K562 (cell line): ENCODE measurements at regions not wholly inside any gene's neighbourhood (a gene's known extent, or its start where the extent isn't known, plus 50 kb on each side); places are given as distances from the start of the nearest gene placed in this dataset.

Experiments used
- ATAC-seq: fragments of 200-7000 bp; cut with Tn5 transposase; 3 replicates; pipeline ENCODE4 v1.9.1; 2020; ENCODE audit warnings: moderate library complexity
- BruUV-seq: library from RNA; stranded (reverse); fragments of 400-500 nt; replicated peaks from 2 replicates; lab custom pipeline; 2021; lab: Mats Ljungman, UMichigan
- CTCF ChIA-PET: fragments of 300-600 bp; formaldehyde crosslinking; extraction: SDS; loops from one replicate; lab custom pipeline; 2021; ENCODE audit warnings: low intra/inter-chr PET ratio; lab: Yijun Ruan, JAX
- POLR2A ChIA-PET: fragments of 300-600, 350-650 bp; sonication (Branson Sonifier 250); formaldehyde crosslinking; extraction: SDS; loops from one replicate; lab custom pipeline; 2021; ENCODE audit warnings: antibody characterized with exemption, inconsistent platforms; lab: Yijun Ruan, JAX
- DNase-seq, 4 experiments: peaks; one replicate each; pipeline versions ENCODE4 v3.0.0 to v3.0.0-alpha.2; 2011 to 2018; ENCODE audit warnings: low spot score in 3 of 4, mixed read lengths in 3 of 4; ENCODE audit errors: extremely low read depth in 1 of 4
- FAIRE-seq: peaks from 2 replicates; lab custom pipeline; 2011; peaks lifted over from hg19 to GRCh38; lab: Jason Lieb, UNC
- H2AFZ ChIP-seq: 2 replicates; pipeline ENCODE4 v1.6.0; 2011; ENCODE audit warnings: low read depth, low read length, control low read depth, inconsistent platforms
- H3K27ac ChIP-seq: fragments of 200-600 bp; 3 replicates; pipeline ENCODE4 v1.8.0; 2011; ENCODE audit warnings: low read depth, mild to moderate bottlenecking, control low read depth, inconsistent platforms, low read length, moderate library complexity, mixed read lengths; ENCODE audit errors: extremely low read depth
- H3K27me3 ChIP-seq, 2 experiments: fragments of 300-600 bp in 1 of 2; 2 replicates in 1 of 2; 3 replicates in 1 of 2; pipeline versions ENCODE4 v1.6.0 to v1.8.0; 2011; ENCODE audit warnings: inconsistent platforms in 2 of 2, low read length in 2 of 2, mild to moderate bottlenecking in 1 of 2, mixed read lengths in 1 of 2, moderate library complexity in 1 of 2; ENCODE audit not compliant: control insufficient read depth in 2 of 2, insufficient read depth in 2 of 2
- H3K36me3 ChIP-seq: fragments of 300-600 bp; 3 replicates; pipeline ENCODE4 v1.8.0; 2011; ENCODE audit warnings: mild to moderate bottlenecking, low read length, inconsistent platforms; ENCODE audit not compliant: control insufficient read depth, insufficient read depth
- H3K4me1 ChIP-seq, 2 experiments: fragments of 200-600 bp in 1 of 2; replicated peaks in 1 of 2; 2 replicates in 1 of 2; 3 replicates in 1 of 2; pipeline versions ENCODE4 v1.5.1 to v1.8.0; 2011; ENCODE audit warnings: inconsistent platforms in 2 of 2, low read length in 2 of 2, mild to moderate bottlenecking in 1 of 2, mixed read lengths in 1 of 2, moderate library complexity in 1 of 2; ENCODE audit not compliant: control insufficient read depth in 2 of 2, insufficient read depth in 2 of 2
- H3K4me2 ChIP-seq: 2 replicates; pipeline ENCODE4 v1.6.1; 2011; ENCODE audit warnings: low read length, control low read depth, inconsistent platforms, mixed read lengths; ENCODE audit not compliant: insufficient read depth
- H3K4me3 ChIP-seq: fragments of 200-600 bp; sonication (generic), shearing (Covaris generic); 2 replicates; pipeline ENCODE4 v1.5.1; 2016; ENCODE audit warnings: control low read depth, inconsistent platforms
- H3K79me2 ChIP-seq: fragments of 200-600 bp; 3 replicates; pipeline ENCODE4 v1.8.0; 2011; ENCODE audit warnings: low read length, inconsistent platforms; ENCODE audit not compliant: control insufficient read depth, insufficient read depth
- H3K9ac ChIP-seq, 2 experiments: 2 replicates each; pipeline versions ENCODE4 v1.6.0 to v1.6.1; 2011; ENCODE audit warnings: low read depth in 2 of 2, low read length in 2 of 2, control low read depth in 1 of 2, inconsistent platforms in 1 of 2, mild to moderate bottlenecking in 1 of 2, mixed read lengths in 1 of 2; ENCODE audit not compliant: insufficient read depth in 1 of 2
- H3K9me1 ChIP-seq: one replicate; pipeline ENCODE4 v1.6.0; 2011; ENCODE audit warnings: inconsistent platforms, mild to moderate bottlenecking, low read length, moderate library complexity; ENCODE audit not compliant: control insufficient read depth, insufficient read depth
- H3K9me3 ChIP-seq: replicated peaks from 2 replicates; pipeline ENCODE4 v1.5.1; 2011; ENCODE audit warnings: low read depth, low read length, inconsistent platforms; ENCODE audit not compliant: control insufficient read depth, insufficient read depth
- H4K20me1 ChIP-seq: replicated peaks from 2 replicates; pipeline ENCODE4 v1.6.1; 2011; ENCODE audit warnings: low read length, inconsistent platforms, mixed read lengths; ENCODE audit not compliant: control insufficient read depth, insufficient read depth
- BRF1 ChIP-seq: IDR thresholded peaks from 3 replicates; pipeline ENCODE4 v1.6.1; 2011; ENCODE audit warnings: borderline replicate concordance, mild to moderate bottlenecking; ENCODE audit not compliant: insufficient read length; ENCODE audit errors: extremely low read depth
- CBFA2T2 ChIP-seq: fragments of 450-650 bp; conservative IDR thresholded peaks from 2 replicates; pipeline ENCODE4 v1.6.1; 2017; ENCODE audit warnings: mild to moderate bottlenecking
- FIP1L1 ChIP-seq: fragments of 200-400 bp; formaldehyde crosslinking; IDR thresholded peaks from 2 replicates; pipeline ENCODE4 v1.6.1; 2018; ENCODE audit warnings: mild to moderate bottlenecking, low read depth, low read length; ENCODE audit not compliant: poor library complexity, severe bottlenecking
- KLF13 ChIP-seq: fragments of 450-650 bp; IDR thresholded peaks from 2 replicates; pipeline ENCODE4 v1.6.1; 2016; ENCODE audit warnings: missing genetic modification characterization, low read depth, mild to moderate bottlenecking, missing compliant biosample characterization, moderate library complexity, borderline replicate concordance
- PHTF2 ChIP-seq: fragments of 250-450 bp; sonication (Bioruptor Pico); IDR thresholded peaks from 2 replicates; pipeline ENCODE4 v1.5.0; 2021; ENCODE audit warnings: mild to moderate bottlenecking
- RBM15 ChIP-seq: fragments of 200-400 bp; formaldehyde crosslinking; IDR thresholded peaks from 2 replicates; pipeline ENCODE4 v1.6.1; 2018; ENCODE audit warnings: mild to moderate bottlenecking, low read length, moderate library complexity; ENCODE audit not compliant: insufficient read depth
- RBM22 ChIP-seq: fragments of 200-400 bp; formaldehyde crosslinking; IDR thresholded peaks from 2 replicates; pipeline ENCODE4 v1.6.1; 2018; ENCODE audit warnings: low read length, low read depth; ENCODE audit not compliant: poor library complexity, severe bottlenecking
- RNF2 ChIP-seq: sonication (generic); IDR thresholded peaks from 2 replicates; pipeline ENCODE4 v1.6.1; 2016
- SRSF1 ChIP-seq: fragments of 200-400 bp; formaldehyde crosslinking; IDR thresholded peaks from 2 replicates; pipeline ENCODE4 v1.6.1; 2017; ENCODE audit warnings: mild to moderate bottlenecking, low read depth, low read length, moderate library complexity
- ZNF436 ChIP-seq: fragments of 250-450, 450-650 bp; sonication (Bioruptor Pico); formaldehyde crosslinking; IDR thresholded peaks from 2 replicates; pipeline ENCODE4 v1.7.0; 2020; ENCODE audit warnings: mild to moderate bottlenecking
- ZNF584 ChIP-seq: fragments of 200-800 bp; sonication (Bioruptor generic); IDR thresholded peaks from 2 replicates; pipeline ENCODE4 v1.6.1; 2016; ENCODE audit warnings: low read depth, mild to moderate bottlenecking, missing genetic modification characterization, missing compliant biosample characterization
- ZNF75A ChIP-seq: fragments of 450-650 bp; formaldehyde crosslinking; IDR thresholded peaks from 2 replicates; pipeline ENCODE4 v1.4.0; 2020; ENCODE audit warnings: mild to moderate bottlenecking
- WGBS: fragments of 100-300 bp; shearing (Covaris generic); methylation state at CpG from one replicate; pipeline ENCODE4 v1.1.6; 2016; ENCODE audit warnings: low coverage, mixed read lengths; ENCODE audit not compliant: insufficient coverage; ENCODE audit errors: missing lambda C conversion rate; 5-methylcytosine and 5-hydroxymethylcytosine counted together
- in situ Hi-C: fragments of 300-500 bp; cut with MboI; formaldehyde crosslinking; loops from 4 replicates; pipeline ENCODE4 v1.15.0; 2018; ENCODE audit warnings: inconsistent platforms, mixed read lengths
- intact Hi-C: fragments of 100-400 bp; cut with micrococcal nuclease; formaldehyde crosslinking; loops from 2 replicates; pipeline ENCODE4 v1.14.2; 2022
- TF ChIP-seq, protein P1 (sequence below): sonication (generic); formaldehyde crosslinking; IDR thresholded peaks from 2 replicates; pipeline ENCODE4 v1.8.1; 2022; ENCODE audit warnings: missing genetic modification reagents
- TF ChIP-seq, protein P2 (sequence below): sonication (generic); formaldehyde crosslinking; IDR thresholded peaks from 2 replicates; pipeline ENCODE4 v1.5.0; 2020; ENCODE audit warnings: missing genetic modification reagents

GRCh38 chr1:98523256-98523655, 138.3 kb upstream of the SNX7 start:
- no peak overlapping the region for H3K4me3 ChIP-seq
- H4K20me1 ChIP-seq = no peaks in the 10 kb centered on the region
- H3K9me3 ChIP-seq = no peaks in the 10 kb centered on the region
- in situ Hi-C loops = no loop called here
- FAIRE-seq = no peak
- 1% methylated on average over 4 of the region's 4 CpGs for WGBS
- ChIA-PET CTCF (no interaction called here), POLR2A (no interaction called here)
- intact Hi-C loops = no loop called here
- TF ChIP-seq PHTF2 (no peak), BRF1 (no peak)
- H3K27ac ChIP-seq = no peak overlapping the region
- H3K9me1 ChIP-seq = no peaks in the 10 kb centered on the region
- H3K9ac ChIP-seq = no peak overlapping the region
- H3K4me1 ChIP-seq = no peaks in the 10 kb centered on the region
- no peaks in the 10 kb centered on the region for H3K36me3 ChIP-seq
- no TSS peak for BruUV-seq
- no peak overlapping the region for H3K4me2 ChIP-seq
- DNase-seq = no peak
- H3K27me3 ChIP-seq = no peaks in the 10 kb centered on the region
- ATAC-seq = no peak
- no peak overlapping the region for H2AFZ ChIP-seq
- H3K79me2 ChIP-seq = no peaks in the 10 kb centered on the region

- no peak for TF ChIP-seq RBM22
- no peak for TF ChIP-seq CBFA2T2
- no peak for TF ChIP-seq SRSF1
- no peak for TF ChIP-seq ZNF75A (CRISPR knock-in tag)
- TF ChIP-seq FIP1L1 = no peak
- no peak for TF ChIP-seq RBM15
- TF ChIP-seq RNF2 = no peak
- no peak for TF ChIP-seq ZNF436
- TF ChIP-seq, protein P1, sequence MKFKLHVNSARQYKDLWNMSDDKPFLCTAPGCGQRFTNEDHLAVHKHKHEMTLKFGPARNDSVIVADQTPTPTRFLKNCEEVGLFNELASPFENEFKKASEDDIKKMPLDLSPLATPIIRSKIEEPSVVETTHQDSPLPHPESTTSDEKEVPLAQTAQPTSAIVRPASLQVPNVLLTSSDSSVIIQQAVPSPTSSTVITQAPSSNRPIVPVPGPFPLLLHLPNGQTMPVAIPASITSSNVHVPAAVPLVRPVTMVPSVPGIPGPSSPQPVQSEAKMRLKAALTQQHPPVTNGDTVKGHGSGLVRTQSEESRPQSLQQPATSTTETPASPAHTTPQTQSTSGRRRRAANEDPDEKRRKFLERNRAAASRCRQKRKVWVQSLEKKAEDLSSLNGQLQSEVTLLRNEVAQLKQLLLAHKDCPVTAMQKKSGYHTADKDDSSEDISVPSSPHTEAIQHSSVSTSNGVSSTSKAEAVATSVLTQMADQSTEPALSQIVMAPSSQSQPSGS (CRISPR knock-in tag) = no peak
- no peak for TF ChIP-seq ZNF584 (CRISPR knock-in tag)
- TF ChIP-seq, protein P2, sequence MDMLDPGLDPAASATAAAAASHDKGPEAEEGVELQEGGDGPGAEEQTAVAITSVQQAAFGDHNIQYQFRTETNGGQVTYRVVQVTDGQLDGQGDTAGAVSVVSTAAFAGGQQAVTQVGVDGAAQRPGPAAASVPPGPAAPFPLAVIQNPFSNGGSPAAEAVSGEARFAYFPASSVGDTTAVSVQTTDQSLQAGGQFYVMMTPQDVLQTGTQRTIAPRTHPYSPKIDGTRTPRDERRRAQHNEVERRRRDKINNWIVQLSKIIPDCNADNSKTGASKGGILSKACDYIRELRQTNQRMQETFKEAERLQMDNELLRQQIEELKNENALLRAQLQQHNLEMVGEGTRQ = no peak
- TF ChIP-seq KLF13 (tag) = no peak
- Histone ChIP-seq H3K9me3 (peaks cover 3% of the 10 kb centered on the region; the same call in 1 of the 2 replicates), H3K9ac (no peak overlapping the region), H3K27me3 (no peaks in the 10 kb centered on the region), H4K20me1 (no peaks in the 10 kb centered on the region), H3K79me2 (no peaks in the 10 kb centered on the region), H3K4me1 (no peaks in the 10 kb centered on the region), H3K4me3 (no peak overlapping the region), H3K9me1 (no peaks in the 10 kb centered on the region), H3K36me3 (no peaks in the 10 kb centered on the region), H3K4me2 (no peak overlapping the region), H2AFZ (no peak overlapping the region), H3K27ac (no peak overlapping the region)
- ChIA-PET POLR2A (no interaction called here), CTCF (no interaction called here)
- FAIRE-seq = no peak
- no peak for DNase-seq
- in situ Hi-C loops = no loop called here
- ATAC-seq = no peak
- intact Hi-C loops = no loop called here
- 0% methylated on average over 2 of the region's 2 CpGs for WGBS
- BruUV-seq = no TSS peak
Observed at GRCh38 chr1:98516306-98516705, 145.2 kb upstream of the SNX7 start.
